H1 (cell line): ENCODE measurements at regions not wholly inside any gene's neighbourhood (a gene's known extent, or its start where the extent isn't known, plus 50 kb on each side); places are given as distances from the start of the nearest gene placed in this dataset.
A peak's percentile ranks its signal among the peaks of the same experiment; 100 is the strongest.

Source experiments
- CTCF ChIA-PET: fragments of 300-600 bp; sonication (Branson Sonifier 250); formaldehyde crosslinking; loops from one replicate; lab custom pipeline; 2021; ENCODE audit not compliant: partially characterized antibody; lab: Charles Lee
- POLR2A ChIA-PET: fragments of 300-600 bp; sonication (Branson Sonifier 250); formaldehyde crosslinking; loops from one replicate; lab custom pipeline; 2021; ENCODE audit warnings: inconsistent platforms; ENCODE audit not compliant: partially characterized antibody; lab: Charles Lee
- DNase-seq, 2 experiments: peaks; one replicate each; pipeline versions ENCODE4 v3.0.0 to v3.0.0-alpha.2; 2010 to 2022; ENCODE audit warnings: low spot score in 2 of 2, low read depth in 1 of 2, mixed read lengths in 1 of 2
- FAIRE-seq: peaks from 2 replicates; lab custom pipeline; 2011; peaks lifted over from hg19 to GRCh38; lab: Jason Lieb, UNC
- H2AFZ ChIP-seq: 2 replicates; pipeline ENCODE4 v1.8.1; 2012; ENCODE audit warnings: low read length, inconsistent platforms
- H2AK5ac ChIP-seq: 2 replicates; pipeline ENCODE4 v1.6.1; 2013; ENCODE audit warnings: low read depth, low read length
- H2BK120ac ChIP-seq: replicated peaks from 2 replicates; pipeline ENCODE3; 2013; ENCODE audit warnings: low read depth, low read length, inconsistent platforms
- H2BK12ac ChIP-seq: 2 replicates; pipeline ENCODE4 v1.6.1; 2013; ENCODE audit warnings: low read depth, low read length
- H2BK15ac ChIP-seq: 2 replicates; pipeline ENCODE4 v1.6.1; 2013; ENCODE audit warnings: low read length
- H2BK20ac ChIP-seq: 2 replicates; pipeline ENCODE4 v1.6.1; 2013; ENCODE audit warnings: low read length
- H2BK5ac ChIP-seq: 2 replicates; pipeline ENCODE4 v1.6.1; 2013; ENCODE audit warnings: low read depth, low read length
- H3K14ac ChIP-seq: 2 replicates; pipeline ENCODE4 v1.6.1; 2013; ENCODE audit warnings: inconsistent platforms; ENCODE audit not compliant: insufficient read length
- H3K18ac ChIP-seq: 2 replicates; pipeline ENCODE4 v1.6.1; 2013; ENCODE audit warnings: low read length; ENCODE audit errors: extremely low read depth
- H3K23ac ChIP-seq: 2 replicates; pipeline ENCODE4 v1.6.1; 2013; ENCODE audit warnings: inconsistent platforms; ENCODE audit not compliant: insufficient read length
- H3K23me2 ChIP-seq: 2 replicates; pipeline ENCODE4 v1.6.1; 2013; ENCODE audit warnings: low read depth, low read length
- H3K27ac ChIP-seq: 2 replicates; pipeline ENCODE4 v1.6.1; 2011; ENCODE audit warnings: low read depth, low read length, inconsistent platforms
- H3K27me3 ChIP-seq, 4 experiments: replicated peaks in 1 of 4; 1 replicate in 1 of 4; 2 replicates in 3 of 4; pipeline versions ENCODE4 v1.6.1 to v1.8.1; 2011 to 2013; ENCODE audit warnings: low read length in 3 of 4, mild to moderate bottlenecking in 3 of 4, inconsistent platforms in 2 of 4, mixed read lengths in 2 of 4, moderate library complexity in 1 of 4; ENCODE audit not compliant: control insufficient read depth in 3 of 4, insufficient read depth in 3 of 4; ENCODE audit errors: extremely low read depth in 1 of 4
- H3K36me3 ChIP-seq, 4 experiments: 2 replicates each; pipeline versions ENCODE4 v1.6.1 to v1.8.1; 2011 to 2013; ENCODE audit warnings: mild to moderate bottlenecking in 4 of 4, low read length in 3 of 4, moderate library complexity in 2 of 4, control low read depth in 1 of 4, inconsistent platforms in 1 of 4; ENCODE audit not compliant: insufficient read depth in 4 of 4, control insufficient read depth in 2 of 4
- H3K4ac ChIP-seq: replicated peaks from 2 replicates; pipeline ENCODE3; 2013; ENCODE audit warnings: low read length, low read depth, mixed read lengths, inconsistent platforms; ENCODE audit not compliant: insufficient read length
- H3K4me1 ChIP-seq, 4 experiments: replicated peaks in 1 of 4; 1 replicate in 1 of 4; 2 replicates in 3 of 4; pipeline versions ENCODE4 v1.6.1 to v1.8.1; 2011 to 2013; ENCODE audit warnings: low read length in 3 of 4, inconsistent platforms in 2 of 4, mixed read lengths in 1 of 4; ENCODE audit not compliant: insufficient read depth in 4 of 4, control insufficient read depth in 3 of 4
- H3K4me2 ChIP-seq, 2 experiments: 2 replicates each; pipeline versions ENCODE4 v1.6.1 to v1.8.1; 2011 to 2013; ENCODE audit warnings: low read depth in 2 of 2, low read length in 2 of 2, control low read depth in 1 of 2, inconsistent platforms in 1 of 2, mild to moderate bottlenecking in 1 of 2; ENCODE audit not compliant: insufficient read depth in 1 of 2
- H3K4me3 ChIP-seq, 4 experiments: fragments of 200-600, 300-600 bp in 1 of 4; sonication (generic), shearing (Covaris generic), sonication (Bioruptor Twin) in 1 of 4; 2 replicates each; pipeline versions ENCODE4 v1.5.1 to v1.8.1; 2011 to 2016; ENCODE audit warnings: low read length in 4 of 4, low read depth in 3 of 4, control low read depth in 2 of 4, inconsistent platforms in 2 of 4, mild to moderate bottlenecking in 2 of 4, mixed read lengths in 1 of 4, moderate library complexity in 1 of 4; ENCODE audit not compliant: insufficient read depth in 2 of 4; ENCODE audit errors: extremely low read depth in 1 of 4
- H3K56ac ChIP-seq: replicated peaks from 2 replicates; pipeline ENCODE3; 2013; ENCODE audit warnings: low read depth, mild to moderate bottlenecking, mixed read lengths, low read length, inconsistent platforms; ENCODE audit not compliant: insufficient read length
- H3K79me1 ChIP-seq: 2 replicates; pipeline ENCODE4 v1.6.1; 2013; ENCODE audit warnings: low read depth, low read length, control low read depth
- H3K79me2 ChIP-seq, 2 experiments: 2 replicates each; pipeline versions ENCODE4 v1.6.1 to v1.8.1; 2012 to 2013; ENCODE audit warnings: low read length in 2 of 2, mild to moderate bottlenecking in 2 of 2, inconsistent platforms in 1 of 2; ENCODE audit not compliant: insufficient read depth in 2 of 2, control insufficient read depth in 1 of 2
- H3K9ac ChIP-seq, 4 experiments: replicated peaks in 1 of 4; 1 replicate in 1 of 4; 2 replicates in 3 of 4; pipeline versions ENCODE4 v1.6.1 to v1.8.1; 2011 to 2013; ENCODE audit warnings: low read depth in 3 of 4, low read length in 3 of 4, control low read depth in 2 of 4, mild to moderate bottlenecking in 2 of 4, moderate library complexity in 2 of 4, inconsistent platforms in 1 of 4; ENCODE audit errors: extremely low read depth in 1 of 4
- H3K9me3 ChIP-seq, 2 experiments: 2 replicates each; pipeline versions ENCODE4 v1.6.1 to v1.8.1; 2012 to 2013; ENCODE audit warnings: mild to moderate bottlenecking in 2 of 2, moderate library complexity in 2 of 2, control low read depth in 1 of 2, inconsistent platforms in 1 of 2, low read depth in 1 of 2, low read length in 1 of 2, mixed read lengths in 1 of 2; ENCODE audit not compliant: insufficient read depth in 2 of 2
- H4K20me1 ChIP-seq, 2 experiments: replicated peaks in 1 of 2; 2 replicates each; pipeline versions ENCODE3 to v1.8.1; 2011 to 2013; ENCODE audit warnings: inconsistent platforms in 2 of 2, low read length in 2 of 2, mild to moderate bottlenecking in 1 of 2; ENCODE audit not compliant: insufficient read depth in 2 of 2, control insufficient read depth in 1 of 2
- H4K5ac ChIP-seq: 2 replicates; pipeline ENCODE4 v1.6.1; 2013; ENCODE audit warnings: low read length, low read depth, mixed read lengths, inconsistent platforms; ENCODE audit not compliant: insufficient read length
- H4K8ac ChIP-seq: 2 replicates; pipeline ENCODE4 v1.8.0; 2013; ENCODE audit warnings: mild to moderate bottlenecking, moderate library complexity, low read length, inconsistent platforms; ENCODE audit not compliant: insufficient read depth; ENCODE audit errors: extremely low read depth
- H4K91ac ChIP-seq: replicated peaks from 2 replicates; pipeline ENCODE3; 2013; ENCODE audit warnings: low read length, mixed read lengths, inconsistent platforms; ENCODE audit not compliant: insufficient read length
- CBX5 ChIP-seq: fragments of 300-800, 300-1000 bp; sonication (generic); IDR thresholded peaks from 2 replicates; pipeline ENCODE4 v1.7.1; 2016; ENCODE audit warnings: antibody characterized with exemption, low read length, low read depth
- CBX8 ChIP-seq: fragments of 300-800, 300-1000 bp; sonication (generic); IDR thresholded peaks from 2 replicates; pipeline ENCODE4 v1.7.1; 2016; ENCODE audit warnings: low read depth, low read length, borderline replicate concordance
- EGR1 ChIP-seq: IDR thresholded peaks from 2 replicates; pipeline ENCODE4 v1.6.1; 2011; ENCODE audit warnings: low read depth, low read length, borderline replicate concordance
- RAD21 ChIP-seq, 2 experiments: IDR thresholded peaks in 1 of 2; conservative IDR thresholded peaks in 1 of 2; 2 replicates each; pipeline ENCODE4 v1.6.1; 2011; ENCODE audit warnings: low read depth in 2 of 2, low read length in 2 of 2, improper control_type of control experiment in 1 of 2, inconsistent platforms in 1 of 2, mild to moderate bottlenecking in 1 of 2, moderate library complexity in 1 of 2
- WGBS, 2 experiments: shearing (Covaris generic) in 1 of 2; methylation state at CpG; one replicate each; pipeline versions ENCODE4 v1.1.6 to v1.1.7; 2013 to 2015; ENCODE audit warnings: low lambda C conversion rate in 2 of 2, mixed read lengths in 2 of 2, inconsistent platforms in 1 of 2, low coverage in 1 of 2, missing lambda C conversion rate in 1 of 2; ENCODE audit not compliant: insufficient replicate concordance in 2 of 2, insufficient coverage in 1 of 2, insufficient read length in 1 of 2; ENCODE audit errors: extremely low coverage in 1 of 2, missing lambda C conversion rate in 1 of 2; 5-methylcytosine and 5-hydroxymethylcytosine counted together
- TF ChIP-seq, protein P1 (sequence below), 3 experiments: IDR thresholded peaks; 1 replicate in 2 of 3; 2 replicates in 1 of 3; pipeline versions ENCODE4 v1.5.1 to v1.6.1; 2011; ENCODE audit warnings: low read length in 3 of 3, mild to moderate bottlenecking in 3 of 3, inconsistent platforms in 2 of 3, low read depth in 1 of 3, moderate library complexity in 1 of 3; ENCODE audit not compliant: insufficient read depth in 1 of 3; ENCODE audit errors: control extremely low read depth in 1 of 3

GRCh38 chr14:97978341-97978740, 1181.2 kb downstream of the VRK1 start:
- Histone ChIP-seq H3K23me2 (peaks cover 2% of the 10 kb centered on the region; the same call in 1 of the 2 replicates), H3K9ac (no peak overlapping the region), H3K79me2 (no peaks in the 10 kb centered on the region), H3K27ac (no peak overlapping the region), H2BK120ac (no peak overlapping the region), H4K8ac (no peak overlapping the region), H3K36me3 (no peaks in the 10 kb centered on the region), H2BK20ac (no peak overlapping the region), H3K9me3 (no peaks in the 10 kb centered on the region), H3K27me3 (0 out of 7 replicates have a peak, but pooled peaks cover 0 to 4% (median 0%) of the 10 kb centered on the region in 4 experiments), H3K23ac (no peak overlapping the region), H2BK12ac (no peak overlapping the region), H4K91ac (no peak overlapping the region), H3K14ac (no peak overlapping the region), H2AK5ac (no peak overlapping the region), H3K4ac (no peak overlapping the region), H4K5ac (no peak overlapping the region), H2AFZ (peak overlapping the region; percentile 94), H3K4me2 (peak overlapping the region; percentile 39 to 62), H4K20me1 (no peaks in the 10 kb centered on the region), H3K4me3 (peak overlapping the region; percentile 3 to 50 (median 12); a peak in 4 of 8 replicates), H2BK15ac (no peak overlapping the region), H2BK5ac (no peak overlapping the region), H3K18ac (no peak overlapping the region), H3K56ac (no peak overlapping the region), H3K4me1 (no peaks in the 10 kb centered on the region; a peak in 1 of 7 replicates), H3K79me1 (no peaks in the 10 kb centered on the region)
- FAIRE-seq (no peak), DNase-seq (peak; percentile 71 to 73)
- WGBS, 2 experiments: 20% methylated on average over 9 of the region's 9 CpGs; no CpG with 5 or more reads in 1 of the 2 experiments
- TF ChIP-seq EGR1 (no peak), CBX8 (no peak), CBX5 (no peak), RAD21 (IDR thresholded peaks at IDR 0.05 in 1 of 2, conservative IDR thresholded peaks at IDR 0.05 in 1 of 2; ENCODE audit: low read depth in 2 of 2, low read length in 2 of 2) (peak; percentile 79 to 85)
- TF ChIP-seq, protein P1, sequence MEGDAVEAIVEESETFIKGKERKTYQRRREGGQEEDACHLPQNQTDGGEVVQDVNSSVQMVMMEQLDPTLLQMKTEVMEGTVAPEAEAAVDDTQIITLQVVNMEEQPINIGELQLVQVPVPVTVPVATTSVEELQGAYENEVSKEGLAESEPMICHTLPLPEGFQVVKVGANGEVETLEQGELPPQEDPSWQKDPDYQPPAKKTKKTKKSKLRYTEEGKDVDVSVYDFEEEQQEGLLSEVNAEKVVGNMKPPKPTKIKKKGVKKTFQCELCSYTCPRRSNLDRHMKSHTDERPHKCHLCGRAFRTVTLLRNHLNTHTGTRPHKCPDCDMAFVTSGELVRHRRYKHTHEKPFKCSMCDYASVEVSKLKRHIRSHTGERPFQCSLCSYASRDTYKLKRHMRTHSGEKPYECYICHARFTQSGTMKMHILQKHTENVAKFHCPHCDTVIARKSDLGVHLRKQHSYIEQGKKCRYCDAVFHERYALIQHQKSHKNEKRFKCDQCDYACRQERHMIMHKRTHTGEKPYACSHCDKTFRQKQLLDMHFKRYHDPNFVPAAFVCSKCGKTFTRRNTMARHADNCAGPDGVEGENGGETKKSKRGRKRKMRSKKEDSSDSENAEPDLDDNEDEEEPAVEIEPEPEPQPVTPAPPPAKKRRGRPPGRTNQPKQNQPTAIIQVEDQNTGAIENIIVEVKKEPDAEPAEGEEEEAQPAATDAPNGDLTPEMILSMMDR (IDR thresholded peaks at IDR 0.05; ENCODE audit: control extremely low read depth in 1 of 3, insufficient read depth in 1 of 3, low read depth in 1 of 3, low read length in 3 of 3): peak; percentile 52 to 68 (median 58)
- ChIA-PET POLR2A (no interaction called here), CTCF (interaction anchor here (0.6 to 2.6 kb wide), 16 partner anchors 12 to 532 kb away, joined by 3 to 28 read pairs (median 4); no protein-coding TSS in a partner anchor)
